GM19395 (cell line): ENCODE measurements at regions not wholly inside any gene's neighbourhood (a gene's known extent, or its start where the extent isn't known, plus 50 kb on each side); places are given as distances from the start of the nearest gene placed in this dataset.
A peak's percentile ranks its signal among the peaks of the same experiment; 100 is the strongest.
"Not testable (repeated sequence)": the region's sequence is repeated elsewhere in the genome, so short reads cannot be mapped to it uniquely, and the experiment has no call there.

ENCODE experiments used
- ATAC-seq: cut with Tn5 transposase; IDR thresholded peaks from one replicate; pipeline ENCODE4 v1.9.1; 2021; ENCODE audit warnings: mild to moderate bottlenecking, moderate library complexity; ENCODE audit not compliant: unreplicated experiment

DNA sequence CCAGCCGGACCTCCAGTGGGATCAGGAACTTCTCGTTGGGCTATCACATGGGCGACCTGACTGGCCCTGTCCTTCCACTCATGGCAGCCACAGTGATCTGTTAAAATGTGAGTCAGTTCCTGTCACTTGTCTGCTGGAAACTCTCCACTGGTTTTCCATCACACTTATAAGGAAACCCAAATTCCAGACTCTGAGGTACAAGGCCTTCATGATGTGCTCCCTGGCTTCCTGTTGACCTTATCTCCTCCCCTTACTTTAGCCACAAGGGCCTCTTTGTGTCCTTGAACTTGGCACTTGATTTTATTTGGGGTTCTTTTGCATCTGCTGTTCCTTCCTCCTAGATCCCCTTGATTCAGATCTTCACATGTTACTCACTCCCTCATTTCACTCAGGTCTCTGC lies 96.8 kb downstream of the TENT5C start:
- no peak for ATAC-seq

DNA sequence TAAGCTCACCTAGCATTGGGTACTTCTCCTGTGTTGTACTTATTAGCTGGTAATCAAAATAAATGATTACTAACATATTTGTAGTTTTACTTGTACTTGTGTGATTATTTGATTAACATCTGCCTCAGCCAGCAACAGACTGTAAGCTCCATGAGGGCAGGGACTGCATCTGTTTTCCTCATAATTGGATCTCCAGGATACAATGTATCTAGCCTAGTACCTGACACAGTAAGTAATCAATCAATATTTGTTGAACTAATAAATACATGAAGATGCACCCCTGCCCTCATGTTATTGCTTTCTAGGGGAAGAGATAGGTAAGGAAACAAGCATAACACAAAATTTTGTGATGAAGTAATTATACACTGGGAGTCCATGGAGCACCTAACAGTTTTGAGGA lies 101.5 kb downstream of the TENT5C start:
- ATAC-seq: no peak

DNA sequence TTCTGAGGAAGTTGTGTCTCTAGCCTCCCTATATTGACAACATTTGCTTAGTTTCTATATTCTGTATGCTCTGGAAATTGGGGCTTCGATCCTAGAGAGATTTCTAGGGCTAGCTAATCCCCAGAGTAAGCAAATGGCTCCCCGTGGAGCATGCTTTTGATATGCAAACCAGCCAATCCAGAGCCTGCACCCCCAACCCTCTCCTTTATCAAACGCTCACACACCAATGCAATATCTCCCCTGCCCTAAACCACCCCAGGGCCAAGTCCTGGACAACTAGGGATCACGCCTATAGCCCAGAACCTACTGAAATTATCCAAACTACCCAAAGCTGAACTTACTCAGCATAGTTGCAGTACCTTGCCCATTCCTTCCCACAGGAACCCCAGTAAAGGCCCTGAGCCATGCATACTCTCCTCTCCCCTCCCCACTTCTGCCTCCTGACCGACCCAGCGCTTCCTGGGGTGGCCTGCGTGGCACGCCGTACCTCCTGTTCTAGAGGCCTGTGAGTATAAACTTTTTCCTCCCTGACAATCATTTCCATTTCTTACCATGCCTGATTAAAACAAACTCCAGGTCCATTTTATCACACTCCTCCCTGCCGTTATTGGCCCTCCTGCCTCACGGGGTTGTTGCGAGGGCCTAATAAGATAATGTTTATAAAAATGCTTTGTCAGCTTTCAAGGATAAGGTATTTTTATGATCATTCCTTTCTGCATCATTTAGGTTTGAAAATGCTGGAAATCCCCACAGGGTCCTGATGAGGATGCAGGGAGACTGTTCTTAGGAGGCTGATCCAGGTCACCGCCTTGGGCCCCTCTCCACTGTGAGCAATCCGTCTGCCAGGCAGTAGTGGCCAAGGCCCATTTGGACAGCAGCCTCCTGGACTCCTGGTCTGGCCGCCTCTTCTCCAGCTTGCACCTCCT lies 102.7 kb downstream of the TENT5C start:
- no peak for ATAC-seq

DNA sequence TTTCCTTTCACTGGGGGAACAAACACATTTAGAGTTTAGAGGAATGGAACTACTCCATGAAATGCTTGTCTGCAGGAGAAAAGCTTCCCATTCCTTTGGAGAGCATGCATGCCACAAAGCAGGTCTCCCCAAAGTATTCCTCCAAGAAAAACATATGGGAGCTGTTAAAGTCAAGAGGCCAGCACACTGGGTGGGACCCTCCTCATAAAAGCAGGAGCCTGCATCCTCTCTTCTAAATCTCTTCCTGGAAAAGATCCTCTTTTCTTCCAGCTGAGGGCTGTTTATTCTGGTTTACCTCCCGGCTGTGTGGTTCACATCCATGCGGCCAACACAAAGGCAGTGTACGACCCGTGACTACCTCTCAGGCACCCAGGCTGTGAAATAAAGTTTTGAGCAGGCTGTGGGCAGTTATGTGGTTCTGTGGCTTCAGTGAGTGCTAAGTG lies 103.4 kb downstream of the TENT5C start:
- no peak for ATAC-seq

DNA sequence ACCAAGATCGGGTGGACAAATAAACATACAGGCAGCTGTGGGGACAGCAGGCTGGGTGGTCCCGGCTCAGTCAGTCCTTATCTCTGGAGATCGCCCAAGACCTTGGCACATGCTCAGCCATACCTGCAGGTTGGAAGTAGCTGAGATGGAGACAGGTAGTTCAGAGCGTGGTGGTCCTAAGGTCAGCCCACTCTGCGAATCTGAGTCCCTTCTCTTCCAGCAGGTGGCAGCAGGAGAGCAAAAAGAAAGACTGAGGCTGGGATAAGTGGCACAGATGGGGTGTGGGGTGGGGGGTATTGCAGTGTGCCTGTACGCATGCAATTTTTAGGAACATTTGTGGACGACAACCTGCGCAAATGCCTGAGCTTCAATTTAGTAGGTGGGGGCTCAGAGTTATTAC lies 104.9 kb downstream of the TENT5C start:
- ATAC-seq: no peak

DNA sequence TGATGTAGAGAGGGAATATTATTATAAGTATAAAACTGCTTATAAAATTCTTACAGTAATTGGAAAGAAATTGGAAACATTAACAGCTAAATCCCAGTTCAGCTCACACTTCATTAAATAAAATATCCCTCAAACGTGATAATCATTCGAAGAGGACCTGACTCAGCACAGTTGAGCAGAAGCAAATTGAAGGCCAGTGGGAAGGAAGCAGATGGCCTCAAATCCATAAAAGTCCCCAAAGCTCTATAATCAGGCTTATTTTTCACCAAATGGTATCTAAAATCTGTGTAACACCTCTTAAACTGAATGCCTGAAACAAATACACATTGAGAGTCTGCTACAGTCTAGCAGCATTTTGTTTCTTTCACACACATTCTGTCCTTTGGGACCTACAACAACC lies 106.8 kb downstream of the TENT5C start:
- no peak for ATAC-seq

DNA sequence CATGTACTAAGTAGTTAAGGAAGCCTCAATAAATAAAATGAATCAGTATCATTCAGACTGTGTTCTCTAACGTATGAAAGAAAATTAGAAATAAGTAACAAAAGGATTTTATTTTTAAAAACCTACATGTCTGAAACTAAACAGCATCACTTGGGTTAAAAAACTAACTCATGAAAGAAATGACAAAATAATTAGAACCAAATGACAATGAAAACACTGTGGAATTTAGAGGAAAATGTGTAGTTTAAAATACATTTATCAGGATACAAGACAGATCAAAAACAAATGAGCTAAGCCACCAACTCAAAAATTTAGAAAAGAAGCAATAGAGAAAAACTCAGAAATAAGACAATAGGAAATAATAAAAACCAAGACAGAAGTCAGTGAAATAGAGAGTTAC lies 108.7 kb downstream of the TENT5C start:
- no peak for ATAC-seq

DNA sequence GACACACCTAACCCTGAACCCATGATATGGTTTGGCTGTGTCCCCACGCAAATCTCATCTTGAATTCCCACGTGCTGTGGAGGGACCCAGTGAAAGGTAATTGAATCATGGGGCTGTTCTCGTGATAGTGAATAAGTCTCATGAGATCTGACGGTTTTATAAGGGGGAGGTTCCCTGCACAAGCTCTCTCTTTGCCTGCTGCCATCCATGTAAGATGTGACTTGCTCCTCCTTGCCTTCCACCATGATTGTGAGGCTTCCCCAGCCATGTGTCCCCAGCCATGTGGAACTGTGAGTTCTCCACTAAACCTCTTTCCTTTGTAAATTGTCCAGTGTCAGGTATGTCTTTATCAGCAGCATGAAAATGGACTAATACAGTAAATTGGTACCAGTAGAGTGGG lies 110.2 kb downstream of the TENT5C start:
- ATAC-seq: not testable (repeated sequence)

DNA sequence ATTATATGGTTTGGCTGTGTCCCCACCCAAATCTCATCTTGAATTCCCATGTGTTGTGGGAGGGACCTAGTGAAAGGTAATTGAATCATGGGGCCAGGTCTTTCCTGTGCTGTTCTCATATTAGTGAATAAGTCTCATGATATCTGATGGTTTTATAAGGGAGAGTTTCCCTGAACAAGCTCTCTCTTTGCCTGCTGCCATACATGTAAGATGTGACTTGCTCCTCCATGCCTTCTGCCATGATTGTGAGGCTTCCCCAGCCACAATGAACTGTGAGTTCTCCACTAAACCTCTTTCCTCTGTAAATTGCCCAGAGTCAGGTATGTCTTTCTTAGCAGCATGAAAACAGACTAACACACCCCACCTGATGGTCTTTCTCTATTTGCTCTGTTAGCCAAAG lies 112.1 kb downstream of the TENT5C start:
- not testable (repeated sequence) for ATAC-seq

DNA sequence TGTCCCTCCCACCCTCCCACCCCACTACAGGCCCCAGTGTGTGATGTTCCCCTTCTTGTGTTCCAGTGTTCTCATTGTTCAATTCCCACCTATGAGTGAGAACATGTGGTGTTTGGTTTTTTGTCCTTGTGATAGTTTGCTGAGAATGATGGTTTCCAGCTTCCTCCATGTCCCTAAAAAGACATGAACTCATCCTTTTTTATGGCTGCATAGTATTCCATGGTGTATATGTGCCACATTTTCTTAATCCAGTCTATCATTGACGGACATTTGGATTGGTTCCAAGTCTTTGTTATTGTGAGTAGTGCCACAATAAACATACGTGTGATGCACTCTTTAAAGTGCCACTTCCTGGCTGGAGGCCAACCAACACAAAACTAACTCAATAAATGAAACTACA lies 112.7 kb downstream of the TENT5C start:
- not testable (repeated sequence) for ATAC-seq

DNA sequence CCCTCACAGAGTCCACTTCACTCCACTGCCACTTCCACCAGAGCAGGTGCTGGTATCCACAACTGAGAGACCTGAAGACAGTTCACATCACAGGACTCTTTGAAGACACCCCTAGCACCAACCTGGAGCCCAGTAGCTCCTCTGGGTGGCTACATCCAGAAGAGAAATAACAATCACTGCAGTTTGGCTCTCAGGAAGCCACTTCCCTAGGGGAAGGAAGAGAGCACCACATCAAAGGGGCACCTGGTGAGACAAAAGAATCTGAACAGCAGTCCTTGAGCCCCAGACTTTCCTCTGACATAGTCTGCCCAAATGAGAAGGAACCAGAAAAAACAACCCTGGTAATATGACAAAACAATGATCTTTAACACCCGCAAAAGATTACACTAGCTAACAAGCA lies 113.2 kb downstream of the TENT5C start:
- no peak for ATAC-seq

DNA sequence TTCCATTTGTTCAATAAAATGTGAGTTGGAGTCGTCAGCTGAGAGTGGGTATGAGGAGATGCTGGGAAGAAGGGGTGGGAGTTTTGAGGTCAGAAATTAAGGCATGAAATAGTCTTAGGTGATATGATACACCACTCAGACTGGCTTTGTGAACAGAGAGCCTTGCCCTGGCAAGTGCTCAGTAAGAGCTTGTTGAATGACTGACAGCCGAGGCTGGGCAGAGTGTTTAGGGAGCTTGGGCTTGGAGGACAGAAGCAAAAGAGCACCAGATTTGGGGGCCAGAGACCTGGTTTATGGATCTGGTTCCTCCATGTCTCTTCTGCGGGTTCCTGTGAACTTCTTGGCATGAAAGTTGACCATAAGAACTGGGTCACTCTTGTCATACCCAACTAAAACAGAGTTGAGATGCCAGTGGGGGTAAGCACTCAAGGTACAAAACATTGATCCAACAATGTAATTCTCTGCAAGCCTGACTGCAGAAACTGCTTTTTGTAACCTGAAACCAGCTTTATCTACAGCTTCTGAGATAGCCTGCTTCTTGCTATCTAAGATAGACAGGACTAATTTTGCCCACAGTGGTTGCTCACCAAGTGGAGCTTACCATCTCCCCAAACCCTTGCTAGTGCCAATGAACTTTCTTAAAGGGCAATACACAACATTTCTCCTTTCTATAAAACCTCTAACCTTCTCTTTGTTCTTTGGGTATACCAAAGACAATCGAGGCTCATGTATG lies 126.4 kb downstream of the TENT5C start:
- ATAC-seq: no peak

DNA sequence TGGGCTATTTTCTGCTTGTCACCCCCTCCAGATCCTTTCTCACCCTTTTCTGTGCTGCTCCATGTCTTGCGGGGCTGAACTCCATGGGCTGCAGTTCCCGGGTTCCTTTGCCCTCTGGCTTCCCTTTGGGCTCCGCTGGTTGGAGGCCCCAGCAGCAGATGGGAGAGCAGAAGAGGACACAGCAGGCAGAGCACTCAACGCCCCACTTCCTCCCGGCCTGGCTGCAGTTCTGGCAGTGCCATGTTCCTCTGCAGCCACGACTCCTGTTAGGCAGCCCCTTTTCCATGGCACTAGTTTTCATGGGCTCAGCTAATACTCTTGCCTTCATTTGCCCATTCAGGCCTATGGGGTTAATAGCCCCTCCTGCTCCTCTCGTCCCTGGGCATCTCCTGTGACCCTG lies 127.1 kb downstream of the TENT5C start:
- ATAC-seq: no peak

DNA sequence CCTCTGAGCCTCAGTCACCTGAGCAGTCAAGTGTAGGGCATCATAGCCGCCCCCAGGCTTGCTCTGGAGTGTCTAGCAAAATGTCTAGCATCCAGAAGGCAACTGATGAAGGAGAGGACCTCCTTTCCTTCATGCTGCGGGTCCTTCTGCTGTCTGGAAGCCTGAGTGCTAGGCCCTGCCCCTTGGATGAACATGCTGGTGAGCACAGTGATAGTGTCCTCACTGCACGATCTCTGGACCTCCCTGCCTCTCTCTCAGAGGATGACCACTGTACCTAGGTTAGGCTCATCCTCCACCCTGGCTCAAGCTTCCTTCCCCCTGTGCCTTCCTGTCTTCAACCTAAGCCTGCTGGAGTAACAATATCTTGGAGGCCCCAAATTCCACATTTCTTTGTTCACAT lies 128.6 kb downstream of the TENT5C start:
- ATAC-seq: no peak

DNA sequence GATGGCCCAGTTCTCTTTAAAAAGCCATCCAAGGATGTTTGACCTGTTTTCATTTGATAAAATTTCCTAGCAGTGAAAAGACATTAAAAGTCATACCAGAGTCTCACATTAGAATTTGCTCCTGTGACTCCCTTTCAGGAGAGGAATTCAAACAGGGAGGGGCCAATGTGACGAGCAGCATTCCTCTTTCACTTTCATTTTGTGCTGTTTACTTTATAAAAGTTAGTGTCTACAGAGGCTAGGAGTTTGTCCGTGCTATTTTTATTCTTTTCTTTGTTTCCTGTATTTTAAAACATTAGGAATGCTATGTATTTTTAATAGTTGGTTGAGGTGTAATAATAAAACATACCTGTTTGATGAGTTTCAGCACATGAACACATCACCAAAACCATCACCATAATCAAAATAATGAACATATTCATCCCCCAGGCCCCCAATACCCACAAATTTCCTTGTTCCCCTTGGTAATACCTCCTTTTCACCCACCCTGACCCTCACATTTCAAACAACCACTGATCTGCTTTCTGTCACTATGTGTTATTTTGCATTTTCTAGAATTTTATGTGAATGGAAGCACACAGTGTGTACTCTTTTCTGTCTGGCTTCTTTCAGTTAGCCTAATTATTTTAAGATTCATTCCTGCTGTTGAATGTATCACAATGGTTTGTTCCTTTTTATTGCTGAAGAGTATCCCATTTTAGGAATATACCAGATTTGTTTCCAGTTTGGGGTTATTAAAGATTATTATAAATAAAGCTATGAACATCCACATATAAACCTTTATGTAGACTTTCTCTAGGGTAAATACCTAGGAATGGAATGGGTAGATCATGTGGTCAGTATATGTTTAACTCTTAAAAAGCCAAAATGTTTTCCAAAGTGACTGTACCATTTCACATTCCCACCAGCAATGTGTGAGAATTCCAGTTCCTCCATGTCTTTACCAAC lies 129.5 kb downstream of the TENT5C start:
- peak; percentile 54 for ATAC-seq

DNA sequence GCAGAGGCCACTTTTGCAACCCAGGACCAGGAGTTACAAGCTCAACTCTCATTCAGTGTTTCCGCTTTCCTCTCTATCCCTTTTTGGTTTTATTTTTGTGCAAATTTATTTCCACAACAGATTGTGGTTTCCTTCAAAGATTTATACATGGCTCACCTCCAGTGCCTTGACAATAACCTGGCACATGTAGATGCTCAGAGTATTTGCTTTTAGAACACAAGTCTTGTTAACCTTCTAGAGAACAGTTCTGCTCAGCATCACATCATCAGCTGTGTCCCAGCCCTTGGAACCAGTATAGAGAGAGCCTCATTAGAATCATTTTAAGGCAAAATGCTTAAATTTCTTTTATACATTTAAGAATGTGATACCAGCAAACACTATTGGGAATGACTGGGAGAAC lies 133.7 kb downstream of the TENT5C start:
- no peak for ATAC-seq

DNA sequence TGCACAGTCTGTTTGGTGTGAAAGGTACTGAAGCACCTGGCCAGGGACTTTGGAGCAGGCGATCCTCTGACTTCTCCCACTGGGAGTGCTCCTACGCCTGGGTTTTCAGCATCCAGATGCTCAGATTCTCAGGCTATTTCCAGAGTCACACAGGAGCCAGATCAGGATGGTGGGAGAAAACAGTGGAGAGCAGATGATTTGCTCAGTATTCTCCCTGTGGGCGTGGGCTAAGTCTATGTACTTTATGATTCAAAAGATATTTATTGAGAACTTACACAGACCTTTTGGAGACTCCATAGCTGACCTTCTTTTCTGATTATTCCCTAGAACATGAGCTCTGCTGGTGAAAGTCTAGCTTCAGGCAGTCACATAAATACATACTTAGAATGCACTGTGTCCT lies 134.6 kb downstream of the TENT5C start:
- no peak for ATAC-seq

DNA sequence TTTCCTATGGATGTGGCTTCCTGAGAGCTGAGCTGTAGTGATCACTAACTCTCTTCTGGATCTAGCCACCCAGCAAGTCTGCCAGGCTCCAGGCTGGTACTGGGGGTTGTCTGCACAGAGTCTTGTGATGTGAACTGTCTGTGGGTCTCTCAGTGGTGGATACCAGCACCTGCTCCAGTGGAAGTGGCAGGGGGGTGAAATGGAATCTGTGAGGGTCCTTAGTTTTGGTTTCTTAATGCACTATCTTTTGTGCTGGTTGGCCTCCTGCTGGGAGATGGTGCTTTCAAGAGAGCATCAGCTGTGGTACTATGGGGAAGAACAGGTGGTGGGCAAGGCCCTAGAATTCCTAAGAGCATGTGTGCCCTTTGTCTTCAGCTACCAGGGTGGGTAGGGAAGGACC lies 140.7 kb downstream of the TENT5C start:
- ATAC-seq: not testable (repeated sequence)

DNA sequence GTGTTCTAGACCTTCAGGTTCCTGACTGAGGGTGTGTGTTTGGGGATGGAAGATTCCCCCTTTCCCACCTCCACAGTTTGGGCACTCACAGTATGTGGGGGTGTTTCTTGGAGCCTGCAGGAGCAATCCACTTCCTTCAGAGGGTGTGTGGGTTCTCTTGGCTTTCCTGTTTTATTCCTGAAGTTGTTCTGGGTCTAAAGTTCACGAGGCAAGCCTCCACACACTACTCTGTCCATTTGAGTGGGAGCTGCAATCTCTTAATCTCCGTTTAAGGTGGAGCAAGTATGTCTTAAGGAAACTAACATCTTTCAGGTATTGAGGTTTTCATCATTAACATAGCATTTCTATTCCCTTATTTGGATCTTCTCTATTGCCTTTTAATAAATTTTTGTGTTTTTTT lies 141.8 kb downstream of the TENT5C start:
- ATAC-seq: no peak

DNA sequence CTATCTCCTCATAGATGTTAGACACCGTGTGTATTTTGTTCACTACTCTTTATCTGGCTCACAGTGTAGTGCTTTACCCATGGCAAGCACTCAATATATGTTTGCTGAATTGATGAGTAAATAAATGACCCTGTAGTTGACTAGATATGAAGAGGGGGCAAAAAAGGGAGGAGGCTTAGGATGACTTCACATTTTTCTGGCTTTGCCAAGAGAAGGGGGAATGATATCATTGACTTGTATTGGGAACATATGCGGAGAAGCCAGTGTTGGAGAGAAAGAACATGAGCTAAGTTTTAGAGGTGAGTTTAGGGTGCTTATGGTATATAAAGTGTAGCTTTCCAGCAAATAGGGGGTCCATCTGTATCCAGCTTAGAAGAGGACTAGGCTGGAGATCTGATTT lies 145.5 kb downstream of the TENT5C start:
- ATAC-seq: no peak

DNA sequence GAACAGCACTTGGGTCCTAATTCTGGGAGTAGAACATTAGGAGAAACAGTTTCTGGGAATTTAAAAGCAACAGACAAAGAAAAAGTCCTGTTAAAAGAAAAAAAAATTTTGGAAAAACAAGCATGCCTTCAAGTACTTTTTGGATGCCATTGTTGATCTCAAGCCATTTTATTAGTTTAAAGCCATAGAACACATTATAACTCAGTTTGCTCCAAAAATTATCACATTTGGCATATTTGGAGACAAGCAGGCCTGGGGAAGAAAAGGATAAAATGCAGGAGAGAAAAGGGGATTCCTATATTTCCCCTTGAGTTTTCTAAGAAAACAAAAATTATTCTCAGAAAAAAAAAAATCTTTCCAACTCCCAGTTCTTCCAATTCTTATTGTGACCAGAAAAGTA lies 146.8 kb downstream of the TENT5C start:
- ATAC-seq: no peak
